ENCODE measurements at regions not wholly inside any gene's neighbourhood (a gene's known extent, or its start where the extent isn't known, plus 50 kb on each side); places are given as distances from the start of the nearest gene placed in this dataset.

DNA sequence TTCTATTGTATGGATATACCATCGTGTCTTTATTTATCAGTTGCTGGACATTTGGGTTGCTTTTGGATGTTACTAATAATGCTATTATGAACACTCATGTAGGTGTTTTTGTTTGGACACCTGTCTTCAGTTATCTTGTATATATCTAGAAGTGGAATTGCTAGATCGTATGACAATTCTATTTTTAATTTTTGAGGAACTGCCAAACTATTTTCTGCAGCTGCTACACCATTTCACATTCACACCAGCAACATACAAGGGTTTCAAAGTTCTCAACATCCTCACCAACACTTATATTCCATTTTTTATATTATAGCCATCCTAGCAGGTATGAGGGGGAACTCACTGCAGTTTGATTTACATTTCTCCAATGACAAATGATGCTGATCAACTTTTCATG is 324.6 kb downstream of the CAAP1 start:
- no peak for TF ChIP-seq CTCF (IDR thresholded peaks at IDR 0.05; ENCODE audit: insufficient read depth, low read length)
- TF ChIP-seq, protein P1, sequence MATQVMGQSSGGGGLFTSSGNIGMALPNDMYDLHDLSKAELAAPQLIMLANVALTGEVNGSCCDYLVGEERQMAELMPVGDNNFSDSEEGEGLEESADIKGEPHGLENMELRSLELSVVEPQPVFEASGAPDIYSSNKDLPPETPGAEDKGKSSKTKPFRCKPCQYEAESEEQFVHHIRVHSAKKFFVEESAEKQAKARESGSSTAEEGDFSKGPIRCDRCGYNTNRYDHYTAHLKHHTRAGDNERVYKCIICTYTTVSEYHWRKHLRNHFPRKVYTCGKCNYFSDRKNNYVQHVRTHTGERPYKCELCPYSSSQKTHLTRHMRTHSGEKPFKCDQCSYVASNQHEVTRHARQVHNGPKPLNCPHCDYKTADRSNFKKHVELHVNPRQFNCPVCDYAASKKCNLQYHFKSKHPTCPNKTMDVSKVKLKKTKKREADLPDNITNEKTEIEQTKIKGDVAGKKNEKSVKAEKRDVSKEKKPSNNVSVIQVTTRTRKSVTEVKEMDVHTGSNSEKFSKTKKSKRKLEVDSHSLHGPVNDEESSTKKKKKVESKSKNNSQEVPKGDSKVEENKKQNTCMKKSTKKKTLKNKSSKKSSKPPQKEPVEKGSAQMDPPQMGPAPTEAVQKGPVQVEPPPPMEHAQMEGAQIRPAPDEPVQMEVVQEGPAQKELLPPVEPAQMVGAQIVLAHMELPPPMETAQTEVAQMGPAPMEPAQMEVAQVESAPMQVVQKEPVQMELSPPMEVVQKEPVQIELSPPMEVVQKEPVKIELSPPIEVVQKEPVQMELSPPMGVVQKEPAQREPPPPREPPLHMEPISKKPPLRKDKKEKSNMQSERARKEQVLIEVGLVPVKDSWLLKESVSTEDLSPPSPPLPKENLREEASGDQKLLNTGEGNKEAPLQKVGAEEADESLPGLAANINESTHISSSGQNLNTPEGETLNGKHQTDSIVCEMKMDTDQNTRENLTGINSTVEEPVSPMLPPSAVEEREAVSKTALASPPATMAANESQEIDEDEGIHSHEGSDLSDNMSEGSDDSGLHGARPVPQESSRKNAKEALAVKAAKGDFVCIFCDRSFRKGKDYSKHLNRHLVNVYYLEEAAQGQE (IDR thresholded peaks at IDR 0.05; ENCODE audit: insufficient replicate concordance, low read depth) = no peak
- TF ChIP-seq POLR2AphosphoS5 (IDR thresholded peaks at IDR 0.05; ENCODE audit: low read depth) = no peak
- TF ChIP-seq GABPA (IDR thresholded peaks at IDR 0.05; ENCODE audit: low read depth) = no peak
- TF ChIP-seq SPI1 (IDR thresholded peaks at IDR 0.05; ENCODE audit: borderline replicate concordance, low read depth) = no peak
